HG02759 (cell line): ENCODE measurements at regions not wholly inside any gene's neighbourhood (a gene's known extent, or its start where the extent isn't known, plus 50 kb on each side); places are given as distances from the start of the nearest gene placed in this dataset.
"Not testable (repeated sequence)": the region's sequence is repeated elsewhere in the genome, so short reads cannot be mapped to it uniquely, and the experiment has no call there.

Experiments used
- ATAC-seq: cut with Tn5 transposase; IDR thresholded peaks from one replicate; pipeline ENCODE4 v1.9.1; 2021; ENCODE audit warnings: mild to moderate bottlenecking, moderate library complexity; ENCODE audit not compliant: unreplicated experiment

- no peak for ATAC-seq
Measured at GRCh38 chr10:25707976-25708671, 225.9 kb upstream of the MYO3A start.

- ATAC-seq: no peak
Measured at GRCh38 chr10:25713894-25714240, 220.2 kb upstream of the MYO3A start.

- ATAC-seq: no peak
Measured at GRCh38 chr10:25724241-25724640, 209.8 kb upstream of the MYO3A start.

- ATAC-seq: peak; percentile 88
Measured at GRCh38 chr10:25725917-25726716, 207.9 kb upstream of the MYO3A start.

GRCh38 chr10:25738776-25739175, 195.3 kb upstream of the MYO3A start:
- ATAC-seq: no peak

- no peak for ATAC-seq
Measured at GRCh38 chr10:25743832-25744231, 190.2 kb upstream of the MYO3A start.

- no peak for ATAC-seq
Measured at GRCh38 chr10:25744574-25744973, 189.5 kb upstream of the MYO3A start.

- no peak for ATAC-seq
Measured at GRCh38 chr10:25745976-25746375, 188.1 kb upstream of the MYO3A start.

GRCh38 chr10:25747084-25747483, 186.9 kb upstream of the MYO3A start:
- no peak for ATAC-seq

GRCh38 chr10:25748509-25748908, 185.5 kb upstream of the MYO3A start:
- no peak for ATAC-seq

- ATAC-seq: no peak
Measured at GRCh38 chr10:25753776-25754175, 180.3 kb upstream of the MYO3A start.

GRCh38 chr10:25755874-25756273, 178.2 kb upstream of the MYO3A start:
- not testable (repeated sequence) for ATAC-seq

GRCh38 chr10:25756784-25757183, 177.2 kb upstream of the MYO3A start:
- no peak for ATAC-seq

GRCh38 chr10:25758041-25758457, 176.0 kb upstream of the MYO3A start:
- no peak for ATAC-seq

- ATAC-seq: no peak
Measured at GRCh38 chr10:25758511-25758910, 175.5 kb upstream of the MYO3A start.

- no peak for ATAC-seq
Measured at GRCh38 chr10:25761937-25762336, 172.1 kb upstream of the MYO3A start.

GRCh38 chr10:25766213-25766612, 167.8 kb upstream of the MYO3A start:
- ATAC-seq: no peak

GRCh38 chr10:25766687-25767221, 167.3 kb upstream of the MYO3A start:
- no peak for ATAC-seq

- no peak for ATAC-seq
Measured at GRCh38 chr10:25768167-25768566, 165.9 kb upstream of the MYO3A start.

- ATAC-seq: no peak
Measured at GRCh38 chr10:25778646-25779045, 155.4 kb upstream of the MYO3A start.

GRCh38 chr10:25786161-25786560, 147.9 kb upstream of the MYO3A start:
- ATAC-seq: no peak

GRCh38 chr10:25786899-25787298, 147.1 kb upstream of the MYO3A start:
- ATAC-seq: no peak
